NCI-H2029 (cell line): ENCODE measurements at regions not wholly inside any gene's neighbourhood (a gene's known extent, or its start where the extent isn't known, plus 50 kb on each side); places are given as distances from the start of the nearest gene placed in this dataset.
"Not testable (repeated sequence)": the region's sequence is repeated elsewhere in the genome, so short reads cannot be mapped to it uniquely, and the experiment has no call there.

Experiments used
- DNase-seq: peaks from one replicate; lab custom pipeline; 2025; lab: John Stamatoyannopoulos, UW

- DNase-seq, result no peak
These were observed 280.7 kb upstream of the ARHGEF26 start for GRCh38 chr3:153840487-153840886.

DNA sequence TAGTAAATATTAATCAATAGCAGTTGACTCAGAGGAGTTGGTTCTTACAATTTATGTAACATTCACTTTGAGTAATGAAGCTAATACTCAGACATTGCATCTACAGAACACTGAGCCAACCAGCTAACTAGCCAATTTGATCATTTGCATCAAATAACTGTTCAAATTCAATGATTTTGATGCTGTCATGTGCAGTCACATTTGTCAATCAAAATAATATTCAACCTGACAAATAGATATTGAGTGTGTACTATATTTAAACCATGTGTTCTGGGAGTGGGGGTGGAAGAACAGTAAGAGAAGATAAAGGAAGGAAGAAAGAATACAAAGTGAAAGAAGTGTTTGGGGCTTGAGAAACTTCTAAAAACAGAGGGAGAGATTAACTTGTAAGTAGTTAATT is 277.2 kb upstream of the ARHGEF26 start:
- no peak for DNase-seq

DNA sequence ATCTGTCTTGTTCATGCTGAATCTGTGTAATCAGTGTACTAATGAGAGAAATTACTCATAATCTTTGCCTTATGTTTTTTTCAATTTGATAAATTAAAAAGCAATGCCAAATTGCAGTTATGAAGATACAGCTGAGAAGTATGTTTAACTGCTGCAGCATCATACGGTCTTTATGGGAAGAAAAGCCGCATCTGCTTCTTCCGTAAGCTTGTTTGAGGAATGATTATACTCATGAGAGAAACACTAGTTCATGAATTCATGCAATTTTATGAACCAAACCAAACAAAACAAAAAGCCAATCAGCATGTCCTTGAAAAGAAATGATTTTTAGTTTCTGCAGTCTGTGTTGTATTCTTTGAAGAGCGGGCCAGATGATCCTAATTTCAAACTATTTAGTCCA is 275.9 kb upstream of the ARHGEF26 start:
- no peak for DNase-seq

DNA sequence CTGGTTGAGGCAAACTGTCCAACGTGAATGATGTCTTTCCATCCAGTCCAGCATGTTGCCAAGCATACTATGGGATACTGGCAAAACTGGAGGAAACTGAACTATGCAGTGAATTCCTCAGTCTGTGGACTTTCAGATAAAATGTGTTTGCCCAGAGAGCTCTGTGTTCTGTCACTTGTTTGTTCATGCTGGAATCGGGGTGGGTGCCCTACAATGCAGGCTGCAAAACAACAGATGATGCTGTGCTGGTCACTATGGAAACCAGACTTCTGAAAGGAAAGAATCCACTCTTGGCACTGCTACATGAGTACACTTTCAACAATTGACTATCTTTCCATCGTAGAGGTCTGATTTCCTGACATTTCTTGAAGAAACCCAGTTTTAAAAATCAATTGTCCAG is 272.5 kb upstream of the ARHGEF26 start:
- no peak for DNase-seq

GRCh38 chr3:153852355-153852754 is 268.8 kb upstream of the ARHGEF26 start:
- DNase-seq, result no peak

GRCh38 chr3:153853163-153853562 is 268.0 kb upstream of the ARHGEF26 start:
- DNase-seq, result no peak

DNA sequence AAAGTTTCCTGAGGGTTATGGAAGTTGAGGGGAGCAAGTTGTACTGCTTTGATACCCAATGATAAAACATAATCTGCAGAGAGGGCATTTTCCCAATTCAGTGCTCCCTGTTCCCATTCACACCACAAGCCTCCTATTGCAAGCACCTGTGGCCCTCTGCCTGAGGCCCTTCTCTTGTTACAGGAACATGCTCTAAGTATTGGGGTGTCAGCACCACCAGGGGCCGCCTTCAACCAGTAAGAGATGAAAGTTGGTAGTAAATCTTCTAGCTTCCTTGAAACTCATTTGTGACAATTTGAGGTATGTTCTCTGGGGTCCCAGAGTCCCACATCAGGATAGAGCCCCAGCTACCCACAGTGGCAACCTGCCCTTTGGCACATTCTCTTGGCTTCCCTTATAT is 265.4 kb upstream of the ARHGEF26 start:
- no peak for DNase-seq

DNA sequence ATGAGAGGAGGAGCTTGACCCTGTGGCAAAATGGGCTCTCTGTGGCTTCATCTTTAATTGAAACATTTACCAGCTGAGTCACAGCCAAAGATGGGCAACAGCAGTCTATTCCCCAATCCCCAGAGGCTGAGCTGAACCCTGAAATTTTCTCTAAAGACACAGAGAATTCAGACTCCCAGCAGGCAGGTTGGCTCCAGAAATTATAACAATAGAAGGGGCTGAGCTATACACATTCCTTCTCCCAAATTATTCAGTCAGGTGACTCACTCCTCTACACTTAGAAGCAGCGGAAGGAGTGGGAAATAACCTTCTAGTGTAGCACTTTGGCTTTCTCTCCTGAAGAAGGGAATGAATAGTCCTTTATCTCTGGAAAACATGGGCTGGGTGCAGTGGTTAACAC is 264.3 kb upstream of the ARHGEF26 start:
- no peak for DNase-seq

- no peak for DNase-seq
These were observed 256.4 kb upstream of the ARHGEF26 start for GRCh38 chr3:153864793-153865192.

DNA sequence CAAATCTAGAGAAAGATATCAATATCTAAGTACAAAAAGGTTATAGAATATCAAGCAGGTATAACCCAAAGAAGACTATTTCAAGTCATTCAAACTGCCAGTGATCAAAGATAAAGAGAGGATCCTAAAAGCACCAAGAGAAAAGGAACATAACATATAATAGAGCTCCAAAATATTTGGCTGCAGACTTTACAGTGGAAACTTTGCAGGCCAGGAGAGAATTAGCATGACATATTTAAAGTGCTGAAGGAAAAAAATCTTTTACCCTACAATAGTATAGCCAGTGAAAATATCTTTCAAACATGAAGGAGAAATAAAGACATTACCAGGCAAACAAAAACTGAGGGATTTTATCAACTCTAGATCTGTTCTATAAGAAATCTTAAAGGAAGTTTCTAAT is 254.3 kb upstream of the ARHGEF26 start:
- no peak for DNase-seq

DNA sequence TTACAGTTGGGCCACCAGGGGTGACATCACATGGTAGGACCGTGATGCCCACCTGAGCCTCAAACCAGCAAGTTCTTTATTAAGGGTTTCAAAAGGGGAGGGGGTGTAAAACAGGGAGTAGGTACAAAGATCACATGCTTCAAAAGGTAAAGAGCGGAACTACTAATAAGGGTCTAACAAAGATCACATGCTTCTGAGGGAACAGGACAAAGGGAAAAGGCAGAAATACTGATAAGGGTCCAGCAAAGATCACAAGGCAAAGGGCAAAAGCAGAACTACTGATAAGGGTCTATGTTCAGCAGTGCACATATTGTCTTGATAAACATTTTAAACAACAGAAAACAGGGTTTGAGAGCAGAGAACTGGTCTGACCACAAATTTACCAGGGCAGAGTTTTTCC is 246.8 kb upstream of the ARHGEF26 start:
- not testable (repeated sequence) for DNase-seq

- no peak for DNase-seq
These were observed 240.7 kb upstream of the ARHGEF26 start for GRCh38 chr3:153880493-153880892.

GRCh38 chr3:153881201-153881600 is 240.0 kb upstream of the ARHGEF26 start:
- DNase-seq, result no peak

- no peak for DNase-seq
These were observed 235.8 kb upstream of the ARHGEF26 start for GRCh38 chr3:153885359-153885758.

DNA sequence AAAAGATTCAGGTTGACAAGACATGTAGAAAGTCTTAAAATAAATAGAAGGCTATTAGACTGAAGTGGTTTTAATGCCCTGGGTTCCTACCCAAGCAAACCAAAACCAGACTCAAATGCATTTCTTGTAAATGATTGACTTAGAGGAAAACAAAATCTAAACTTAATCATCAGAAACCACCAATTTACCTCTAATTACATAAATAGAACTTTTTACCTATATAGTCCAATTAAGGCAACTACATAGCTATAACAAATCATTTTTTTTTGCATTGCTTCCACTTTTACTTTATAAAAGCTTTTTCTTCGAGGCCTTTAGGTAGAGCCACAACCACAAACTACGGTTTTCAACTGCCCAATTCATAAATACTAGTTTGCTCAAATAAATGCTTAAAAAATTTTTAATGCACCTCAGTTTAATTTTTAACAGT is 231.3 kb upstream of the ARHGEF26 start:
- DNase-seq, result no peak

GRCh38 chr3:153892126-153892525 is 229.1 kb upstream of the ARHGEF26 start:
- no peak for DNase-seq

DNA sequence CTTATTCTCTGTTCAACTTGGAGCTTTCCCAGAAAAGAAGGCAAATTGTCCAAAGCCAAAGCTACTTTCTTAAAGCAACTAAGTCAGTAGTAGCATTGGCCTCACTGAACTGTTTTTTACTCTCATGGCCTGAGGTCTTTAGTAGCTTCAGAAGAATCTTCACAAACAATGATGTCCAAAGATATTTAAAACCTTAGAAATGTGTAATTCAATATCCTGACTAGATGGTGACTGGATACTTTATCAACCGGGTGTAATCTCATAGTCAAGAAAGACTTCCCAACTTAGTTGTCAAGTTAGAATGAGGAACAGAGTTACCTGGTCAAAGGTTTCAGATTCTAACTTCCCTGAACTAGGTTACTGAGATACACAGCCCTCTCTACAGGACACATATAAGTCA is 226.3 kb upstream of the ARHGEF26 start:
- DNase-seq, result no peak

- DNase-seq, result no peak
These were observed 225.0 kb upstream of the ARHGEF26 start for GRCh38 chr3:153896197-153896596.

GRCh38 chr3:153897025-153897723 is 224.0 kb upstream of the ARHGEF26 start:
- no peak for DNase-seq

DNA sequence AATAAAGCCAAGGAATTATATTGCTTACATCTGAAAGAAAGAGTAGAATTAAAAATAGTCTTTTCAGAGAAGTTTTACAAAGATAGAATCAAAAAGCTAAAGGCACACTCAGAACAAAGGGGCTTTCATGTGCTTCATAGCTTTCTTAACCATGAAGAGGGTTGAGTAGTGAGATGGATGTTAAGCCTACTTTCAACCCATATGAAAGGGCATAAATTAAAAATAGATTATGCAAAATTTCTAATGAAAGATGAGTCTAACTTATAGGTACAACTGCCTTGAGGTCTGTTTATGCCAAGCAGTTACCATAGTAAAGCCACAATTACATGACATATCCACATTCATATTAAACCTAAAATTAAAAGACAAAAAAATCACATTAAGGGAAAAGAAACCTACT is 223.3 kb upstream of the ARHGEF26 start:
- DNase-seq, result no peak

DNA sequence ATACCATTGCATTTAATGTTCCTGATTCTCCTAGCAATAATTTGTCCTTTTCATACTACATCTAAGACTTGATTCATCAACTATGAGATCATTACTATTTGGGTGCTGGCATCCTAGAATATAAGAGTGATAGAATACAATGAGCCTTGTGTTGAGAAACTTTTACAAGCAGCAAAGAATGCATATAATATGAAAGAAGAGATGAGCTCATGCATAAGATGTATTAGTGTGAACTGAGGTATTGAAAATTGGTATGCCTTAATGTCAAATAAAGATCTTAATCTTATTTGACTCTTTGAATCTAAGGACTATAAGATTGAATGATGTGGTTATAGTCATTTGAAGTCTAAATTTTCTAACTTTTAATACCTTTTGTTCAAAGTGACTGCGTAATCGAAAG is 220.0 kb upstream of the ARHGEF26 start:
- no peak for DNase-seq

- no peak for DNase-seq
These were observed 219.2 kb upstream of the ARHGEF26 start for GRCh38 chr3:153901991-153902390.

DNA sequence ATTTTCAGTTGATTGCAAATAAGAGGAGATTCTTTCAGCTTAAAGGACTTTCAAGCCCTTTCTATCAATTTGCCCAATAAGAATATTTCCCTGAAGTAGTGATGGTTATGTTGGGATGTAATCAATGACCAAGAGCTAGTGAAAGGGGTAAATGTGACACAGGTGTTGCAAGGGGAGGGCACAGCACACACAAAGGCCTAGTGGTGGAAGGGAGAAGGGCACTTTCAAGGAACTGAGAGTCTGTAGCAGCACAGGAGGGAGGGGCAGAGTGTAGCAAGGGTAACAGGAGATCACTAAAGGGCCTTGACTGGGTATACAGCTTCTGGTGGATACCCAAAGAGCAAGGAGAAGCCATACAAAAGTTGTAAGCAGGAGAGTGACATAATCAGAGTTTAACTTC is 217.8 kb upstream of the ARHGEF26 start:
- DNase-seq, result no peak

GRCh38 chr3:153906366-153906765 is 214.8 kb upstream of the ARHGEF26 start:
- peak; percentile 6 for DNase-seq
